ENCODE measurements at regions not wholly inside any gene's neighbourhood (a gene's known extent, or its start where the extent isn't known, plus 50 kb on each side); places are given as distances from the start of the nearest gene placed in this dataset.
"Not testable (repeated sequence)": the region's sequence is repeated elsewhere in the genome, so short reads cannot be mapped to it uniquely, and the experiment has no call there.

DNA sequence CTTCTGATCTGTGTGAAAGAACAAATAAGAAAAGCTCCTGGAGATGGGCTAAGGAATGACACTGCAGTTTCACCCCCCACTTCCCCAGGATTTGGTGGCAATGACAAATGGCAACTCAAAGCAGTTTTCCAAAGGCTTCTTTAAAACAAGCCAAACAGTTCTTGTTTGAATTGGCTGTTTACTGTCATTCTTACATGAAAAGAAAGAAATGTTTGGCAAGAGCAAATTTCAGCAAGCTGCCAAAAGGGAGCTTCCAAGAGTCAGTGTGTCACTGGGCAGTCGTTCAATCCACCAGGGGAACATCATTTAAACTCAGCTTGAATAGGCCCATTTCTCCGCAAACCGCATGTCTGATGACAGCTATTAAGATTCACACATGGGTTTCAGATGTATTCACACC, 119.0 kb upstream of the RHOBTB1 start:
- Mint-ChIP-seq H3K27ac (no peak overlapping the region), H3K27me3 (peaks cover 2% of the 10 kb centered on the region), H3K4me1 (no peaks in the 10 kb centered on the region), H3K9me3 (ENCODE audit: low read depth) (no peaks in the 10 kb centered on the region), H3K36me3 (no peaks in the 10 kb centered on the region), H3K4me3 (no peak overlapping the region)
- CTCF ChIA-PET = no interaction called here
- no peak for ATAC-seq
- no peak for DNase-seq

DNA sequence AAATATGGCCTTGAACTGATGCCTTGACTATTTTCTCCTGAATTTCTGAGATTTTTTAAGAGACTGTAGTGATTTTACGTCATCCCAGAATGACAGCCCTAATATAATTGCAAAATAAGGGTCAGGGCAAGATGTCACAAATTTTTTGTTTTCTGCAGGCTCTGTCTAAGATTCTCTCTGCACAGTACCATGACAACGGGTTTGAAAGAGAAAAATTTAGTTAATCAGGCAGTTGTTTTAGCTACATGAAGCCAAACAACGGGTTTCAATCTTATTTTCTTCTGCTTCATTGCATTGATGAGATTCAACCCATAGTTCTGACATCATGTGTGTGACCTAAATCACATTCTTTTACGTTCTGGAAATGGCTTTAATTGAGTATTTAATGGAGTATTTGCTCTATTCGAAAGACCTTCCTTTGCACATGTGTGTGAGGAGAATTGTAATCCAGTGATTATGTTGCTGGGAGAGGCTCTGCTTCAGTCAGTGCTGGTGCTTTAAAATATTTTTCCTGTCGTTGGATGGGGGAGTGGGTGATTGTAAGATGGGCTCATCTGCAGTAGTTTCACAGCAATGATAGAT, 118.0 kb upstream of the RHOBTB1 start:
- ATAC-seq = no peak
- H3K27me3 Mint-ChIP-seq = no peaks in the 10 kb centered on the region
- no peaks in the 10 kb centered on the region for H3K4me1 Mint-ChIP-seq
- H3K36me3 Mint-ChIP-seq = no peaks in the 10 kb centered on the region
- no peaks in the 10 kb centered on the region for H3K9me3 Mint-ChIP-seq (ENCODE audit: low read depth)
- DNase-seq = no peak
- CTCF ChIA-PET = no interaction called here
- no peak overlapping the region for H3K4me3 Mint-ChIP-seq
- H3K27ac Mint-ChIP-seq = no peak overlapping the region

DNA sequence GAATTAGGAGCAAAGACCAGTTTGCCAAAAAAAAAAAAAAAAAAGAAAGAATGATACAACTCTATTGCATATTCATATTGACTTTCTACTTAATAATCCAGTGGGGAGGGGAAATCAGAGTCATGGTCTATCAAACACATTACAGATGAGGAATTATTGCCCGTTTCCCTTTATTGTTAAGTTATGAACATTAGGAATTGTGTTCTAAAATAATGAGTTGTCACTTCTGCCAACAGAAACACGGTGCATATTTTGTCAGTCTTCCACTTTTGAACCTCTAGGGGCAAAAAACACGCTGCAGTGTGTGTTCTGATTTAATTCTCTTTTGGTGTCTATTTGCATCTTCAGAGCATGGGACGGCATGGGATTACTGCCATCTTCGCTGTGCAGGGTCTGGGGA, 115.7 kb upstream of the RHOBTB1 start:
- DNase-seq = no peak
- H3K4me3 Mint-ChIP-seq = no peak overlapping the region
- no peaks in the 10 kb centered on the region for H3K4me1 Mint-ChIP-seq
- no peaks in the 10 kb centered on the region for H3K9me3 Mint-ChIP-seq (ENCODE audit: low read depth)
- H3K27ac Mint-ChIP-seq = no peak overlapping the region
- CTCF ChIA-PET = no interaction called here
- ATAC-seq = no peak
- H3K27me3 Mint-ChIP-seq = no peaks in the 10 kb centered on the region
- no peaks in the 10 kb centered on the region for H3K36me3 Mint-ChIP-seq

GRCh38 chr10:61052469-61053205, 108.7 kb upstream of the RHOBTB1 start:
- H3K4me1 Mint-ChIP-seq = no peaks in the 10 kb centered on the region
- H3K36me3 Mint-ChIP-seq = no peaks in the 10 kb centered on the region
- no peak overlapping the region for H3K4me3 Mint-ChIP-seq
- ATAC-seq (no peak), DNase-seq (no peak)
- no peaks in the 10 kb centered on the region for H3K9me3 Mint-ChIP-seq (ENCODE audit: low read depth)
- H3K27ac Mint-ChIP-seq = no peak overlapping the region
- CTCF ChIA-PET = no interaction called here
- no peaks in the 10 kb centered on the region for H3K27me3 Mint-ChIP-seq

DNA sequence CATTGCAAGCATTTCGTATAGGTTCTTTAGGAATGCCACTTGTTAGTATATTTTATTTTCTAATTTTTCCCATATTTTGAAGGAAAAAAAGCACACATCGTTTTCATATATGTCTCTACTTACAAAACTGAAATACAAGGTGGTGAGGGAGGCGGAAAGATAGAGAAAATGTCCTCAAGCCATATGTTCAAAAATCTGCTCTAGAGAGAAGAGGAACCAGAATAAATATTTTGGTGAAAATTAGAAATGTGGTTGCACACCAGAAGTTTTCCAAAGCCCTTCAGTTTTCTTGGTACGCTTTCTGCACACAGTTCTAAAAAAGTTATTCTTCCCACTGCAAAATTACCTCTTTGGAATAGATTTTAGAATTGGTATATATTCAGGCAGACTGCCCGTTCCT, 107.4 kb upstream of the RHOBTB1 start:
- H3K27me3 Mint-ChIP-seq = no peaks in the 10 kb centered on the region
- H3K27ac Mint-ChIP-seq = no peak overlapping the region
- H3K4me1 Mint-ChIP-seq = no peaks in the 10 kb centered on the region
- no peak overlapping the region for H3K4me3 Mint-ChIP-seq
- no peaks in the 10 kb centered on the region for H3K36me3 Mint-ChIP-seq
- DNase-seq = no peak
- no peaks in the 10 kb centered on the region for H3K9me3 Mint-ChIP-seq (ENCODE audit: low read depth)
- CTCF ChIA-PET = no interaction called here
- no peak for ATAC-seq

DNA sequence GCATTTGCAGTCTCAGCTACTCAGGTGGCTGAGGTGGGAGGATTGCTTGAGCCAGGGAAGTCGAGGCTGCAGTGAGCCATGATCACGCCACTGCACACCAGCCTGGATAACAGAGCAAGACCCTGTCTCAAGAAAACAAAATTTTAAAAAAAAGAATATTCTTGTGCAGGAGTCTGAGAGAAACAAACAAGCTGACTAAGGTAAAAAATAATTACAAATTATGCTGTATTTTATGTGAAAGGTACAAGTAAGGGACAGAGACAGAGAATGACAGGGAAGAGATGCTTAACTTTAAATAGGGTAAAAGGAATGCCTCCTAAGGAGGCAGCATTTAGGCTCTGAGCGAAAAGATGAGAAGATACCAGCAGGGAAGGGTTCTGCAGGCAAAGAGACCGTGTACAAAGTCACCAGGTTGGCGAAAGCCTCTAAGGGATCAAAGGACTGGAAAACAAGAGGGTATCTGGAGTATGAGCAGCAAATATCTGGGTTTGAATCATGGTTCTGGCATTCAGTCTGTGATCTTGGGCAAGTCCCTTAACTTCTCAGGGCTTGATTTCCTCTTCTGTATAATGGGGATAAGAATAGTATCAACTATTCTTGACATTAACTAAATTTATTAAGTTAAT, 106.2 kb upstream of the RHOBTB1 start:
- ATAC-seq (no peak), DNase-seq (no peak)
- Mint-ChIP-seq H3K36me3 (no peaks in the 10 kb centered on the region), H3K27me3 (no peaks in the 10 kb centered on the region), H3K27ac (no peak overlapping the region), H3K4me3 (no peak overlapping the region), H3K4me1 (no peaks in the 10 kb centered on the region), H3K9me3 (ENCODE audit: low read depth) (no peaks in the 10 kb centered on the region)
- CTCF ChIA-PET = no interaction called here

DNA sequence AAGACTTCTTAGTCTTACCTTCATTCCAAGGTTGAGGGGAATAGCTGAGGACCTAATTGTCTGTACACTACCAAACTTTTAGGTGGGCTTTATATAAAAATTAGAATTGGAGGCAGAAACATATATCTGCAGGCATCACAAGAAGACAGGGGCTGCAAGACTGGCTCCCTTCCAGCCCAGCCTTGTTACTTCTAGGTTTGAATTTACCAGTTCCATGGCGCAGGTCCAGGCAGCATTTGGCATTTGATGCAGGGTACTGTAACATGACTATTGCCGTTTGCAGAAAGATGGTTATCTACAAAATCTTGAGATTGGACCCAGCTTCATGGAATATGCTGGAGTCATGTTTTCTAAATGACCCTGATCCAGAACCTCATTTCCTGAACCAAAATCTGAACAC, 105.4 kb upstream of the RHOBTB1 start:
- ATAC-seq = no peak
- H3K4me1 Mint-ChIP-seq = no peaks in the 10 kb centered on the region
- no peaks in the 10 kb centered on the region for H3K9me3 Mint-ChIP-seq (ENCODE audit: low read depth)
- H3K27ac Mint-ChIP-seq = no peak overlapping the region
- CTCF ChIA-PET = no interaction called here
- no peaks in the 10 kb centered on the region for H3K36me3 Mint-ChIP-seq
- H3K4me3 Mint-ChIP-seq = no peak overlapping the region
- no peak for DNase-seq
- no peaks in the 10 kb centered on the region for H3K27me3 Mint-ChIP-seq

GRCh38 chr10:61047788-61048560, 104.0 kb upstream of the RHOBTB1 start:
- CTCF ChIA-PET = no interaction called here
- H3K27me3 Mint-ChIP-seq = no peaks in the 10 kb centered on the region
- no peak overlapping the region for H3K27ac Mint-ChIP-seq
- ATAC-seq (no peak), DNase-seq (no peak)
- no peak overlapping the region for H3K4me3 Mint-ChIP-seq
- H3K9me3 Mint-ChIP-seq (ENCODE audit: low read depth) = no peaks in the 10 kb centered on the region
- H3K4me1 Mint-ChIP-seq = no peaks in the 10 kb centered on the region
- no peaks in the 10 kb centered on the region for H3K36me3 Mint-ChIP-seq

DNA sequence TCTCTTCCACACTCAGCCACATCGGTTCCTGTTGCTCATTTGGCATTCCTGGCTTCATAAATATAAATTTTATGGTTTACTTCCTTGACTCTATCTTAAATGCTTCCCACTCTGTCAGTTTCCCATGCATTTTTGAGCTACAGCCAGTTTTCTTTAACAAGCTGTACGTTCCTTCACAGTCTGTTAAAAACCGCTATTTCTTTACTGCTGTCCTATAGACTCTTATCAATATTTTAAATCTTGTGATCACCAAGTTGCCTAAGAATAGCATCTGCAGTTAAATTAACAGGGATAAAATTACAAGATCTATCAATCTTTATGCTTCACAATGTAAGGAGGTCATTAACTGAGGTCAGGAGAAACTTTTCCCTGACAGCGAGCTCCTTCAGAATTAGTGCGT, 103.1 kb upstream of the RHOBTB1 start:
- ATAC-seq = no peak
- Mint-ChIP-seq H3K4me3 (no peak overlapping the region), H3K36me3 (no peaks in the 10 kb centered on the region), H3K27ac (no peak overlapping the region), H3K27me3 (no peaks in the 10 kb centered on the region), H3K4me1 (no peaks in the 10 kb centered on the region), H3K9me3 (ENCODE audit: low read depth) (no peaks in the 10 kb centered on the region)
- no peak for DNase-seq
- CTCF ChIA-PET = no interaction called here

- H3K27ac Mint-ChIP-seq; H3K36me3 Mint-ChIP-seq; CTCF ChIA-PET; H3K27me3 Mint-ChIP-seq; H3K4me1 Mint-ChIP-seq; DNase-seq; ATAC-seq; H3K9me3 Mint-ChIP-seq (ENCODE audit: low read depth); H3K4me3 Mint-ChIP-seq: not testable (repeated sequence)
Observed at GRCh38 chr10:61045480-61045879, 101.5 kb upstream of the RHOBTB1 start.

- DNase-seq = no peak
- no peak for ATAC-seq
- Mint-ChIP-seq H3K27me3 (no peaks in the 10 kb centered on the region), H3K4me1 (no peaks in the 10 kb centered on the region), H3K4me3 (no peak overlapping the region), H3K36me3 (no peaks in the 10 kb centered on the region), H3K9me3 (ENCODE audit: low read depth) (no peaks in the 10 kb centered on the region), H3K27ac (no peak overlapping the region)
- CTCF ChIA-PET = no interaction called here
Observed at GRCh38 chr10:61042533-61042932, 98.5 kb upstream of the RHOBTB1 start.

GRCh38 chr10:61040399-61041016, 96.5 kb upstream of the RHOBTB1 start:
- Mint-ChIP-seq H3K27me3 (no peaks in the 10 kb centered on the region), H3K9me3 (ENCODE audit: low read depth) (no peaks in the 10 kb centered on the region), H3K4me3 (no peak overlapping the region), H3K27ac (no peak overlapping the region), H3K36me3 (no peaks in the 10 kb centered on the region), H3K4me1 (no peaks in the 10 kb centered on the region)
- no peak for ATAC-seq
- no peak for DNase-seq
- CTCF ChIA-PET = no interaction called here

- H3K4me3 Mint-ChIP-seq = no peak overlapping the region
Observed at GRCh38 chr10:61039868-61040267, 95.9 kb upstream of the RHOBTB1 start.

More at GRCh38 chr10:61039868-61040267, 95.9 kb upstream of the RHOBTB1 start:
- H3K27ac Mint-ChIP-seq = no peak overlapping the region
- no peaks in the 10 kb centered on the region for H3K36me3 Mint-ChIP-seq
- ATAC-seq (no peak), DNase-seq (no peak)
- no peaks in the 10 kb centered on the region for H3K27me3 Mint-ChIP-seq
- CTCF ChIA-PET = no interaction called here
- no peaks in the 10 kb centered on the region for H3K9me3 Mint-ChIP-seq (ENCODE audit: low read depth)
- H3K4me1 Mint-ChIP-seq = no peaks in the 10 kb centered on the region
